GM19463 (cell line): ENCODE measurements at regions not wholly inside any gene's neighbourhood (a gene's known extent, or its start where the extent isn't known, plus 50 kb on each side); places are given as distances from the start of the nearest gene placed in this dataset.
"Not testable (repeated sequence)": the region's sequence is repeated elsewhere in the genome, so short reads cannot be mapped to it uniquely, and the experiment has no call there.

Source experiments
- ATAC-seq: cut with Tn5 transposase; IDR thresholded peaks from one replicate; pipeline ENCODE4 v1.9.1; 2021; ENCODE audit warnings: mild to moderate bottlenecking, moderate library complexity; ENCODE audit not compliant: unreplicated experiment

- no peak for ATAC-seq
These were observed 192.8 kb upstream of the TTC14 start for GRCh38 chr3:180409170-180409569.

GRCh38 chr3:180409883-180410282 is 192.1 kb upstream of the TTC14 start:
- ATAC-seq, result no peak

- no peak for ATAC-seq
These were observed 187.8 kb upstream of the TTC14 start for GRCh38 chr3:180414157-180414556.

GRCh38 chr3:180416111-180416594 is 185.8 kb upstream of the TTC14 start:
- ATAC-seq, result no peak

GRCh38 chr3:180417241-180417640 is 184.7 kb upstream of the TTC14 start:
- no peak for ATAC-seq

- ATAC-seq, result no peak
These were observed 181.9 kb upstream of the TTC14 start for GRCh38 chr3:180420016-180420415.

GRCh38 chr3:180420804-180421203 is 181.2 kb upstream of the TTC14 start:
- no peak for ATAC-seq

- ATAC-seq, result no peak
These were observed 180.7 kb upstream of the TTC14 start for GRCh38 chr3:180421221-180421620.

- no peak for ATAC-seq
These were observed 180.2 kb upstream of the TTC14 start for GRCh38 chr3:180421721-180422120.

- ATAC-seq, result not testable (repeated sequence)
These were observed 177.7 kb upstream of the TTC14 start for GRCh38 chr3:180424305-180424704.

GRCh38 chr3:180430896-180431295 is 171.1 kb upstream of the TTC14 start:
- ATAC-seq, result no peak

- ATAC-seq, result no peak
These were observed 168.8 kb upstream of the TTC14 start for GRCh38 chr3:180433152-180433551.

- no peak for ATAC-seq
These were observed 154.8 kb upstream of the TTC14 start for GRCh38 chr3:180447136-180447535.

- ATAC-seq, result not testable (repeated sequence)
These were observed 153.6 kb upstream of the TTC14 start for GRCh38 chr3:180448407-180448806.

- no peak for ATAC-seq
These were observed 144.7 kb upstream of the TTC14 start for GRCh38 chr3:180457225-180457624.

GRCh38 chr3:180466401-180467011 is 135.5 kb upstream of the TTC14 start:
- no peak for ATAC-seq

GRCh38 chr3:180467177-180467576 is 134.8 kb upstream of the TTC14 start:
- no peak for ATAC-seq

- no peak for ATAC-seq
These were observed 132.8 kb upstream of the TTC14 start for GRCh38 chr3:180469149-180469548.

GRCh38 chr3:180478695-180479094 is 123.3 kb upstream of the TTC14 start:
- ATAC-seq, result no peak

- no peak for ATAC-seq
These were observed 109.9 kb upstream of the TTC14 start for GRCh38 chr3:180492047-180492446.

- no peak for ATAC-seq
These were observed 105.0 kb upstream of the TTC14 start for GRCh38 chr3:180496995-180497394.

GRCh38 chr3:180516368-180516767 is 85.6 kb upstream of the TTC14 start:
- no peak for ATAC-seq

GRCh38 chr3:180523040-180523439 is 78.9 kb upstream of the TTC14 start:
- ATAC-seq, result no peak
